ENCODE measurements at regions not wholly inside any gene's neighbourhood (a gene's known extent, or its start where the extent isn't known, plus 50 kb on each side); places are given as distances from the start of the nearest gene placed in this dataset.

DNA sequence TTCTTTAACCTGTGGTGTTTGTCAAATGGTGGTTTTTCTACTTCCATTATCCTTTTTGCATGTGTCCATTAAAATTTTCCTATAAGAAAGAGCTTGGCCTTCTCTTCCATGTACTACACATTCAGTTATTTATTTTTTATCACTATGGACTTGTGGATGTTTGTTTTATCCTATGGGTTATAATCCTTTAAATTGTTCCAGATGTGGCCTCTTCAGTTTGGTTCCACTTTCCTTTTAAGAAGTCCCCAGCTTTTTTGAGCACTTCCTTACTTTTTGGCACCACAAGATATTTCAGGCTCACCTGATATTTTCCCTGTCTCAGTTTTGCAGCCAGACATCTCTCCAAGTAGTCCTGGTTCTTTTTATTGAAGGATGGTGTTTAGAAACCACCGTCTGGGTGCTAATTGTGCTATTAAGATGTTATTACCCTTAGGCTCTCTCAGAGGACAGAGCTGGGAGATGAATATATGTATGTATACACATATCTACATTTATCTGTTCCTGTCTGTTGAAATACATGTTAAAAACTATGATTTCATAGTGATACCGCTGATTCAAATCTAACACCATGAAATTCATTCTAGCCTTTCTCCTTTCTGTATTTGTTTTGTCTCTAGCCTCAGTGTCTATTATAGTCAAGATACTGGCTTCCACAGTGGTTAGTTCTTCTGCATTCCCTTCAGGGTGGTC, 408.5 kb upstream of the RGS6 start:
- TF ChIP-seq, protein P1, sequence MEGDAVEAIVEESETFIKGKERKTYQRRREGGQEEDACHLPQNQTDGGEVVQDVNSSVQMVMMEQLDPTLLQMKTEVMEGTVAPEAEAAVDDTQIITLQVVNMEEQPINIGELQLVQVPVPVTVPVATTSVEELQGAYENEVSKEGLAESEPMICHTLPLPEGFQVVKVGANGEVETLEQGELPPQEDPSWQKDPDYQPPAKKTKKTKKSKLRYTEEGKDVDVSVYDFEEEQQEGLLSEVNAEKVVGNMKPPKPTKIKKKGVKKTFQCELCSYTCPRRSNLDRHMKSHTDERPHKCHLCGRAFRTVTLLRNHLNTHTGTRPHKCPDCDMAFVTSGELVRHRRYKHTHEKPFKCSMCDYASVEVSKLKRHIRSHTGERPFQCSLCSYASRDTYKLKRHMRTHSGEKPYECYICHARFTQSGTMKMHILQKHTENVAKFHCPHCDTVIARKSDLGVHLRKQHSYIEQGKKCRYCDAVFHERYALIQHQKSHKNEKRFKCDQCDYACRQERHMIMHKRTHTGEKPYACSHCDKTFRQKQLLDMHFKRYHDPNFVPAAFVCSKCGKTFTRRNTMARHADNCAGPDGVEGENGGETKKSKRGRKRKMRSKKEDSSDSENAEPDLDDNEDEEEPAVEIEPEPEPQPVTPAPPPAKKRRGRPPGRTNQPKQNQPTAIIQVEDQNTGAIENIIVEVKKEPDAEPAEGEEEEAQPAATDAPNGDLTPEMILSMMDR (IDR thresholded peaks at IDR 0.05) = no peak
- no peak for TF ChIP-seq POLR2A (IDR thresholded peaks at IDR 0.05)

All from right lobe of liver (tissue), 4 donors.